Kidney (tissue), 13 donors: ENCODE measurements at regions not wholly inside any gene's neighbourhood (a gene's known extent, or its start where the extent isn't known, plus 50 kb on each side); places are given as distances from the start of the nearest gene placed in this dataset.

Source experiments
- DNase-seq, 5 donors: peaks; one replicate each; pipeline ENCODE4 v3.0.0-alpha.2; 2013 to 2020
- FAIRE-seq: peaks from 2 replicates; lab custom pipeline; 2012; peaks lifted over from hg19 to GRCh38; lab: Jason Lieb, UNC
- H3K27ac ChIP-seq, 2 donors: one replicate each; pipeline ENCODE4 v1.7.0; 2013; ENCODE audit warnings: low read depth in 2 of 2, low read length in 2 of 2, inconsistent platforms in 1 of 2
- H3K27me3 ChIP-seq: one replicate; pipeline ENCODE4 v1.7.1; 2013; ENCODE audit warnings: low read length, inconsistent platforms; ENCODE audit not compliant: control insufficient read depth, insufficient read depth
- H3K36me3 ChIP-seq, 3 donors: one replicate each; pipeline versions ENCODE4 v1.7.0 to v1.7.1; 2013; ENCODE audit warnings: low read length in 3 of 3, control low read depth in 1 of 3, inconsistent platforms in 1 of 3; ENCODE audit not compliant: insufficient read depth in 3 of 3, control insufficient read depth in 2 of 3
- H3K4me1 ChIP-seq, 3 donors: one replicate each; pipeline versions ENCODE4 v1.7.0 to v1.7.1; 2013; ENCODE audit warnings: low read length in 3 of 3, inconsistent platforms in 1 of 3, low read depth in 1 of 3; ENCODE audit not compliant: control insufficient read depth in 2 of 3, insufficient read depth in 2 of 3
- H3K4me3 ChIP-seq, 3 donors: one replicate each; pipeline versions ENCODE4 v1.7.0 to v1.8.1; 2013; ENCODE audit warnings: low read length in 3 of 3, control low read depth in 1 of 3, inconsistent platforms in 1 of 3
- H3K9ac ChIP-seq, 3 donors: one replicate each; pipeline versions ENCODE4 v1.7.0 to v1.7.1; 2013; ENCODE audit warnings: low read length in 3 of 3, control low read depth in 1 of 3, inconsistent platforms in 1 of 3
- H3K9me3 ChIP-seq, 3 donors: one replicate each; pipeline versions ENCODE4 v1.7.0 to v1.7.1; 2013; ENCODE audit warnings: low read length in 3 of 3, control low read depth in 1 of 3, inconsistent platforms in 1 of 3; ENCODE audit not compliant: control insufficient read depth in 2 of 3, insufficient read depth in 1 of 3
- intact Hi-C: fragments of 100-400 bp; cut with DNase I; formaldehyde crosslinking; loops from one replicate; pipeline ENCODE4 v1.11.1; 2022
- TF ChIP-seq, protein P1 (sequence below): IDR thresholded peaks from 3 replicates; pipeline ENCODE4 v1.5.1; 2012; ENCODE audit warnings: mild to moderate bottlenecking, moderate library complexity, borderline replicate concordance; ENCODE audit not compliant: insufficient read depth; ENCODE audit errors: extremely low read depth
- donor health status: control.
- donor health status: control.
- donor health status: control.
- donor health status: control.
- donor health status: control.
- donor health status: DM: yes; HTN: yes; CAD: no.
- donor health status: Normal renal cell carcinoma (clear cell type).

GRCh38 chr20:24096864-24097450 is 108.4 kb upstream of the GGTLC1 start:
- no peaks in the 10 kb centered on the region for H3K36me3 ChIP-seq
- no peak for FAIRE-seq
- TF ChIP-seq, protein P1, sequence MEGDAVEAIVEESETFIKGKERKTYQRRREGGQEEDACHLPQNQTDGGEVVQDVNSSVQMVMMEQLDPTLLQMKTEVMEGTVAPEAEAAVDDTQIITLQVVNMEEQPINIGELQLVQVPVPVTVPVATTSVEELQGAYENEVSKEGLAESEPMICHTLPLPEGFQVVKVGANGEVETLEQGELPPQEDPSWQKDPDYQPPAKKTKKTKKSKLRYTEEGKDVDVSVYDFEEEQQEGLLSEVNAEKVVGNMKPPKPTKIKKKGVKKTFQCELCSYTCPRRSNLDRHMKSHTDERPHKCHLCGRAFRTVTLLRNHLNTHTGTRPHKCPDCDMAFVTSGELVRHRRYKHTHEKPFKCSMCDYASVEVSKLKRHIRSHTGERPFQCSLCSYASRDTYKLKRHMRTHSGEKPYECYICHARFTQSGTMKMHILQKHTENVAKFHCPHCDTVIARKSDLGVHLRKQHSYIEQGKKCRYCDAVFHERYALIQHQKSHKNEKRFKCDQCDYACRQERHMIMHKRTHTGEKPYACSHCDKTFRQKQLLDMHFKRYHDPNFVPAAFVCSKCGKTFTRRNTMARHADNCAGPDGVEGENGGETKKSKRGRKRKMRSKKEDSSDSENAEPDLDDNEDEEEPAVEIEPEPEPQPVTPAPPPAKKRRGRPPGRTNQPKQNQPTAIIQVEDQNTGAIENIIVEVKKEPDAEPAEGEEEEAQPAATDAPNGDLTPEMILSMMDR, result no peak

GRCh38 chr20:24096264-24096663 is 107.7 kb upstream of the GGTLC1 start:
- intact Hi-C loops, result no loop called here

More at GRCh38 chr20:24096864-24097450, 108.4 kb upstream of the GGTLC1 start:
- DNase-seq, result no peak
- Histone ChIP-seq H3K9ac (no peak overlapping the region), H3K4me1 (peaks cover 0 to 2% (median 0%) of the 10 kb centered on the region in 3 donors), H3K27ac (no peak overlapping the region), H3K4me3 (no peak overlapping the region), H3K9me3 (no peaks in the 10 kb centered on the region), H3K27me3 (no peaks in the 10 kb centered on the region)
- intact Hi-C loops, result no loop called here

GRCh38 chr20:24095756-24096155 is 107.2 kb upstream of the GGTLC1 start:
- DNase-seq, result peak in 3 of 5 donors; percentile 30 to 60 (median 46)
- H3K9me3 ChIP-seq, result no peaks in the 10 kb centered on the region
- H3K9ac ChIP-seq, result no peak overlapping the region
- H3K36me3 ChIP-seq, result no peaks in the 10 kb centered on the region
- H3K27me3 ChIP-seq, result no peaks in the 10 kb centered on the region
- intact Hi-C loops, result no loop called here
- H3K4me1 ChIP-seq, result peaks cover 0 to 2% (median 0%) of the 10 kb centered on the region in 3 donors
- H3K4me3 ChIP-seq, result no peak overlapping the region
- FAIRE-seq, result no peak
- TF ChIP-seq, protein P1, result no peak
- H3K27ac ChIP-seq, result peak overlapping the region in 1 of 2 donors; percentile 26

More at GRCh38 chr20:24096264-24096663, 107.7 kb upstream of the GGTLC1 start:
- Histone ChIP-seq H3K4me1 (peaks cover 0 to 2% (median 0%) of the 10 kb centered on the region in 3 donors), H3K27ac (peak overlapping the region in 1 of 2 donors; percentile 26), H3K9me3 (no peaks in the 10 kb centered on the region), H3K27me3 (no peaks in the 10 kb centered on the region), H3K9ac (no peak overlapping the region), H3K36me3 (no peaks in the 10 kb centered on the region), H3K4me3 (no peak overlapping the region)
- peak in 2 of 5 donors; percentile 33 to 43 for DNase-seq
- FAIRE-seq, result no peak
- TF ChIP-seq, protein P1, result no peak
